ENCODE measurements at regions not wholly inside any gene's neighbourhood (a gene's known extent, or its start where the extent isn't known, plus 50 kb on each side); places are given as distances from the start of the nearest gene placed in this dataset.
"Not testable (repeated sequence)": the region's sequence is repeated elsewhere in the genome, so short reads cannot be mapped to it uniquely, and the experiment has no call there.

DNA sequence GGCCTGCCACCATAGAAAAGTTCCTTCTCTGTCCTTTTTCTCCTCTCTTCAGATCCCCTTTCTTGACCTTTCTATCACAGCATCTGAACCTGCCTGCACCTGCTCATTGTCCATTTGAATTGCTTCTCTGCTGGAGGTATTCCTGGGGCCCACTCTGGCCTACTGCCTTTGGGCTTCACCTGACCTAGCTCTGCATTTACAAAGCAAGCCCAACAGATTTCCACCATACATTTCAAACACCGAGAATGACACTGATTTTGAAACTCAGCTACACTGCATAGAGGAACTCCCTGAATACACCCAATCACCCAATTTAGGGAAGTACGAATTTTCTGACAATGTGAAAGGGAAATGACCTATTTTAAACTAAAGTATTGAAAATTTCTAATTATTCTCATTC, 284.5 kb upstream of the USP25 start:
- no peak overlapping the region for H3K27ac ChIP-seq (ENCODE audit: low read depth in 2 of 2, low read length in 2 of 2)
- TF ChIP-seq, protein P1, sequence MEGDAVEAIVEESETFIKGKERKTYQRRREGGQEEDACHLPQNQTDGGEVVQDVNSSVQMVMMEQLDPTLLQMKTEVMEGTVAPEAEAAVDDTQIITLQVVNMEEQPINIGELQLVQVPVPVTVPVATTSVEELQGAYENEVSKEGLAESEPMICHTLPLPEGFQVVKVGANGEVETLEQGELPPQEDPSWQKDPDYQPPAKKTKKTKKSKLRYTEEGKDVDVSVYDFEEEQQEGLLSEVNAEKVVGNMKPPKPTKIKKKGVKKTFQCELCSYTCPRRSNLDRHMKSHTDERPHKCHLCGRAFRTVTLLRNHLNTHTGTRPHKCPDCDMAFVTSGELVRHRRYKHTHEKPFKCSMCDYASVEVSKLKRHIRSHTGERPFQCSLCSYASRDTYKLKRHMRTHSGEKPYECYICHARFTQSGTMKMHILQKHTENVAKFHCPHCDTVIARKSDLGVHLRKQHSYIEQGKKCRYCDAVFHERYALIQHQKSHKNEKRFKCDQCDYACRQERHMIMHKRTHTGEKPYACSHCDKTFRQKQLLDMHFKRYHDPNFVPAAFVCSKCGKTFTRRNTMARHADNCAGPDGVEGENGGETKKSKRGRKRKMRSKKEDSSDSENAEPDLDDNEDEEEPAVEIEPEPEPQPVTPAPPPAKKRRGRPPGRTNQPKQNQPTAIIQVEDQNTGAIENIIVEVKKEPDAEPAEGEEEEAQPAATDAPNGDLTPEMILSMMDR (IDR thresholded peaks at IDR 0.05; ENCODE audit: borderline replicate concordance, extremely low read depth, insufficient read depth): no peak
- no peak for FAIRE-seq
- H3K4me3 ChIP-seq (ENCODE audit: low read length in 3 of 3): no peak overlapping the region
- intact Hi-C loops (cut with DNase I): no loop called here
- H3K9ac ChIP-seq (ENCODE audit: low read length in 3 of 3): no peak overlapping the region
- no peaks in the 10 kb centered on the region for H3K36me3 ChIP-seq (ENCODE audit: control insufficient read depth in 2 of 3, insufficient read depth in 3 of 3, low read length in 3 of 3)
- peaks cover 4 to 30% (median 13%) of the 10 kb centered on the region in 3 donors for H3K4me1 ChIP-seq (ENCODE audit: control insufficient read depth in 2 of 3, insufficient read depth in 2 of 3, low read depth in 1 of 3, low read length in 3 of 3)
- H3K9me3 ChIP-seq (ENCODE audit: control insufficient read depth in 2 of 3, insufficient read depth in 1 of 3, low read length in 3 of 3): no peaks in the 10 kb centered on the region
- no peak for DNase-seq
- no peaks in the 10 kb centered on the region for H3K27me3 ChIP-seq (ENCODE audit: control insufficient read depth, insufficient read depth, low read length)

GRCh38 chr21:15446223-15446622, 283.6 kb upstream of the USP25 start:
- H3K9ac ChIP-seq (ENCODE audit: low read length in 3 of 3): no peak overlapping the region
- H3K4me1 ChIP-seq (ENCODE audit: control insufficient read depth in 2 of 3, insufficient read depth in 2 of 3, low read depth in 1 of 3, low read length in 3 of 3): peaks cover 4 to 25% (median 9%) of the 10 kb centered on the region in 3 donors
- H3K9me3 ChIP-seq (ENCODE audit: control insufficient read depth in 2 of 3, insufficient read depth in 1 of 3, low read length in 3 of 3): no peaks in the 10 kb centered on the region
- FAIRE-seq (no peak), DNase-seq (peak in 1 of 5 donors; percentile 48)
- no peaks in the 10 kb centered on the region for H3K27me3 ChIP-seq (ENCODE audit: control insufficient read depth, insufficient read depth, low read length)
- no peak overlapping the region for H3K4me3 ChIP-seq (ENCODE audit: low read length in 3 of 3)
- TF ChIP-seq, protein P1 (IDR thresholded peaks at IDR 0.05; ENCODE audit: borderline replicate concordance, extremely low read depth, insufficient read depth): no peak
- H3K36me3 ChIP-seq (ENCODE audit: control insufficient read depth in 2 of 3, insufficient read depth in 3 of 3, low read length in 3 of 3): no peaks in the 10 kb centered on the region
- intact Hi-C loops (cut with DNase I): no loop called here
- H3K27ac ChIP-seq (ENCODE audit: low read depth in 2 of 2, low read length in 2 of 2): no peak overlapping the region

- Histone ChIP-seq H3K4me3 (ENCODE audit: low read length in 3 of 3) (no peak overlapping the region), H3K9ac (ENCODE audit: low read length in 3 of 3) (no peak overlapping the region), H3K36me3 (ENCODE audit: control insufficient read depth in 2 of 3, insufficient read depth in 3 of 3, low read length in 3 of 3) (no peaks in the 10 kb centered on the region), H3K27me3 (ENCODE audit: control insufficient read depth, insufficient read depth, low read length) (no peaks in the 10 kb centered on the region), H3K9me3 (ENCODE audit: control insufficient read depth in 2 of 3, insufficient read depth in 1 of 3, low read length in 3 of 3) (no peaks in the 10 kb centered on the region), H3K4me1 (ENCODE audit: control insufficient read depth in 2 of 3, insufficient read depth in 2 of 3, low read depth in 1 of 3, low read length in 3 of 3) (peaks cover 0 to 24% (median 5%) of the 10 kb centered on the region in 3 donors), H3K27ac (ENCODE audit: low read depth in 2 of 2, low read length in 2 of 2) (no peak overlapping the region)
- no peak for DNase-seq
- intact Hi-C loops (cut with DNase I): no loop called here
- TF ChIP-seq, protein P1 (IDR thresholded peaks at IDR 0.05; ENCODE audit: borderline replicate concordance, extremely low read depth, insufficient read depth): no peak
- no peak for FAIRE-seq
Observed at GRCh38 chr21:15449556-15449955, 280.2 kb upstream of the USP25 start.

GRCh38 chr21:15453261-15453660, 276.5 kb upstream of the USP25 start:
- Histone ChIP-seq H3K36me3 (ENCODE audit: control insufficient read depth in 2 of 3, insufficient read depth in 3 of 3, low read length in 3 of 3) (no peaks in the 10 kb centered on the region), H3K4me1 (ENCODE audit: control insufficient read depth in 2 of 3, insufficient read depth in 2 of 3, low read depth in 1 of 3, low read length in 3 of 3) (peaks cover 0 to 11% (median 0%) of the 10 kb centered on the region in 3 donors), H3K4me3 (ENCODE audit: low read length in 3 of 3) (no peak overlapping the region), H3K27me3 (ENCODE audit: control insufficient read depth, insufficient read depth, low read length) (no peaks in the 10 kb centered on the region), H3K27ac (ENCODE audit: low read depth in 2 of 2, low read length in 2 of 2) (no peak overlapping the region), H3K9me3 (ENCODE audit: control insufficient read depth in 2 of 3, insufficient read depth in 1 of 3, low read length in 3 of 3) (no peaks in the 10 kb centered on the region), H3K9ac (ENCODE audit: low read length in 3 of 3) (no peak overlapping the region)
- FAIRE-seq: no peak
- intact Hi-C loops (cut with DNase I): no loop called here
- DNase-seq: peak in 2 of 5 donors; percentile 42 to 52
- TF ChIP-seq, protein P1 (IDR thresholded peaks at IDR 0.05; ENCODE audit: borderline replicate concordance, extremely low read depth, insufficient read depth): no peak

GRCh38 chr21:15453785-15454184, 276.0 kb upstream of the USP25 start:
- peaks cover 0 to 11% (median 0%) of the 10 kb centered on the region in 3 donors for H3K4me1 ChIP-seq (ENCODE audit: control insufficient read depth in 2 of 3, insufficient read depth in 2 of 3, low read depth in 1 of 3, low read length in 3 of 3)
- H3K27ac ChIP-seq (ENCODE audit: low read depth in 2 of 2, low read length in 2 of 2); H3K9ac ChIP-seq (ENCODE audit: low read length in 3 of 3); intact Hi-C loops (cut with DNase I); DNase-seq; H3K27me3 ChIP-seq (ENCODE audit: control insufficient read depth, insufficient read depth, low read length); H3K9me3 ChIP-seq (ENCODE audit: control insufficient read depth in 2 of 3, insufficient read depth in 1 of 3, low read length in 3 of 3); H3K36me3 ChIP-seq (ENCODE audit: control insufficient read depth in 2 of 3, insufficient read depth in 3 of 3, low read length in 3 of 3); FAIRE-seq; H3K4me3 ChIP-seq (ENCODE audit: low read length in 3 of 3): not testable (repeated sequence)

All from kidney (tissue), 13 donors.